ENCODE measurements at regions not wholly inside any gene's neighbourhood (a gene's known extent, or its start where the extent isn't known, plus 50 kb on each side); places are given as distances from the start of the nearest gene placed in this dataset.

DNA sequence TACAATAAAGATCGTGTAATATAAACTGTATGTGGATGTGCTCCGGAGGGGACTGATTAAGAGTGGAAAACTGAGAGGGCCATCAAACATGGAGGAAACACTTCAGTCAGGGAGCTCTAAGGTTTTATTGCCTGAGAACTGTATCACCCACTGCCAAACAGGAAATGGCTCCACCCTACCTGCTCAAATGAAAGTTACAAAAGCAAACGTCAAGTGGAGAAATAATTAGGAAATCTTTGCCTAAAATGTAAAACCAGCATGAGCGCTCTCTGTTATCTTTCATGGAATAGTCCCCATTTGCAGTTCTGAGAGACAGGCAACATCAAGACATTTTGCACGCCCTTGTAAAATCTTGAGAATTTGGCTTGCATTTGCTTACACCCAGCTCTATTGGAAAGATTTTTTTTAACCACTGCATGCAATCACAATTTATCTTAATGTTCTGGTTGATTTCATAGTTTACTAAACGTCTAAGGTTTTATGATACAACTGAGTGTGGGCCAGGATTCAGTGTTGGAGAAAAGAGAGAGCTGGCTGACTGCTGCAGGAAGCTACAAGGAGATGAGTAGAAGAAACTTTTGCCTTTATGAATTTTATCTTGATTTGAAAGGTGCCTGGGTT lies 344.0 kb upstream of the PRICKLE1 start:
- DNase-seq (ENCODE audit: low read depth), result no peak
- TF ChIP-seq, protein P1, sequence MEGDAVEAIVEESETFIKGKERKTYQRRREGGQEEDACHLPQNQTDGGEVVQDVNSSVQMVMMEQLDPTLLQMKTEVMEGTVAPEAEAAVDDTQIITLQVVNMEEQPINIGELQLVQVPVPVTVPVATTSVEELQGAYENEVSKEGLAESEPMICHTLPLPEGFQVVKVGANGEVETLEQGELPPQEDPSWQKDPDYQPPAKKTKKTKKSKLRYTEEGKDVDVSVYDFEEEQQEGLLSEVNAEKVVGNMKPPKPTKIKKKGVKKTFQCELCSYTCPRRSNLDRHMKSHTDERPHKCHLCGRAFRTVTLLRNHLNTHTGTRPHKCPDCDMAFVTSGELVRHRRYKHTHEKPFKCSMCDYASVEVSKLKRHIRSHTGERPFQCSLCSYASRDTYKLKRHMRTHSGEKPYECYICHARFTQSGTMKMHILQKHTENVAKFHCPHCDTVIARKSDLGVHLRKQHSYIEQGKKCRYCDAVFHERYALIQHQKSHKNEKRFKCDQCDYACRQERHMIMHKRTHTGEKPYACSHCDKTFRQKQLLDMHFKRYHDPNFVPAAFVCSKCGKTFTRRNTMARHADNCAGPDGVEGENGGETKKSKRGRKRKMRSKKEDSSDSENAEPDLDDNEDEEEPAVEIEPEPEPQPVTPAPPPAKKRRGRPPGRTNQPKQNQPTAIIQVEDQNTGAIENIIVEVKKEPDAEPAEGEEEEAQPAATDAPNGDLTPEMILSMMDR (IDR thresholded peaks at IDR 0.05; ENCODE audit: control insufficient read depth, insufficient read depth, low read depth, low read length, missing control alignments), result no peak
- no peak overlapping the region for H3K4me3 ChIP-seq (ENCODE audit: control insufficient read depth, low read depth, low read length)

DNA sequence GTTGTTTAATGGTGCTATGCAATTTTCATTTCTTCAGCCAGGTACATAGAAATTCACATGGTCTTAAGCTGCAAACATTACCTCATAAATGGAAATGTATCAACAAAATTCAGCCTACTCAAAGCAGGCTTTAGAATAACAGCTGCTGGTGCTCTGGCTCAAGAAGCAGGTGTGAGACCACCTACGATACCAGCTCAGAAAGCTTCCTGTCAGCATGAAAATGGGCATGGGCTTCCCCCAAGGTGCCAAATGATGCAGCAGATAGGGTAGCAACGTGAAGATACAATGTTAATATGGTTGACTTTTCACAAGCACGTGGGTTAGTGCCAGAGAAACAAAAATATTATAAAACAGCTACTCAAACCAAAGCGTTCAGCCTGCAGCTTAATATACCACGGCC lies 343.4 kb upstream of the PRICKLE1 start:
- no peak for DNase-seq (ENCODE audit: low read depth)
- H3K4me3 ChIP-seq (ENCODE audit: control insufficient read depth, low read depth, low read length), result no peak overlapping the region
- TF ChIP-seq, protein P1 (IDR thresholded peaks at IDR 0.05; ENCODE audit: control insufficient read depth, insufficient read depth, low read depth, low read length, missing control alignments), result no peak

DNA sequence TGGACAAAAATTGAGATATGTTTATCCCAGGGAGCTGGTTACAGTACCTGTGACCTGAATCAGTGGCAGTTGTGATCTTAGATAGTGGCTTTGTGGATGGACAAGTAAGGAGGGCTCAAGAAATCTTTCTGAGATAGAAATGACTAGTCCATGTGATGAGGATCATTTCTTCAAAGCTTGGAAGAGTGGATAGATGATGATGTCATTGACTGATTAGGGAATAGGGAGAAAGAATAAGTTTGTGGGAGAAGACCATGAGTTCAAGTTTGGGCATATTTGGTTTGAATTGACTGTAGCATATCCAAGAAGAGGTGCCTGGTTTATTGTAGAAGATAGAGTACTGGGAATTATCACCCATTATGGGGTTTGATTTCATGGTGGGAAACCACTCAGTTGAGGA lies 336.7 kb upstream of the PRICKLE1 start:
- no peak overlapping the region for H3K4me3 ChIP-seq (ENCODE audit: control insufficient read depth, low read depth, low read length)
- DNase-seq (ENCODE audit: low read depth), result no peak
- TF ChIP-seq, protein P1 (IDR thresholded peaks at IDR 0.05; ENCODE audit: control insufficient read depth, insufficient read depth, low read depth, low read length, missing control alignments), result no peak

DNA sequence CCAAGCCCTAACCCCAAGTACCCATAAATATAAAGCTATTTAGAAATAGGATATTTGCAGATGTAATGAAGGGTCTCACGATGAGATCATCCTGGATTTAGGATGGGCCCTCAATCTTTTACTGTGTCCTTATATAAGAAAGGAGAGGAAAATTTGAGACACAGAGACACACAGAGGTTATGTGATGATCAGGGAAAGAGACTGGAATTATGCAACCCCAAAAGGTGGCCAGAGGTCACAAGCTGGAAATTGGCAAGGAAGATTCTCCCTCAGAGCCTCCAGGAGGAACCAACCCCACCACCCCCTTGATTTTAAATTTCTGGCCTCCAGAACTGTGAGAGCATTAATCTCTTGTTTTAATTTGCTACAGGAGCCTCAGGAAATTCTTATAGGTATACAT lies 334.9 kb upstream of the PRICKLE1 start:
- no peak for DNase-seq (ENCODE audit: low read depth)
- TF ChIP-seq, protein P1 (IDR thresholded peaks at IDR 0.05; ENCODE audit: control insufficient read depth, insufficient read depth, low read depth, low read length, missing control alignments), result no peak

DNA sequence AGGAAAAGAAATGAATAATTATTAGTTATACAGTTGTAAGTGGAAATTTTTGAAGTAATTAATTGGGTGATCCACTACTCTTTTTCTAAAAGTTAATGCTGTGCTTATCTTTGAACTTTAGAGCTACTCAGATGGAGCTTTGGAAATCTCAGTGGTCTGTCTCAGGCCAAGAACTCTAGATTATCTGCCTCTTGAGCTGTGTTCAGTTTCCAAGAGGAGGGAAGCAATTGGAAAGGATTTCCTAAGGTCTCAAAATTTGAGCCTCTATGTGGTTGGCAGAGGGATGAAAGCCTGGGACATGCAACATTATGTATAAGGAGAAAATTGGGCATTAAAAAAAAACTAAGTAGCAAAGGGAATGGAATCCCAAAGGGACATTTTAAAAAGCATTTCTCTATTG lies 334.0 kb upstream of the PRICKLE1 start:
- TF ChIP-seq, protein P1 (IDR thresholded peaks at IDR 0.05; ENCODE audit: control insufficient read depth, insufficient read depth, low read depth, low read length, missing control alignments), result no peak
- no peak for DNase-seq (ENCODE audit: low read depth)
- no peak overlapping the region for H3K4me3 ChIP-seq (ENCODE audit: control insufficient read depth, low read depth, low read length)

More for the DNA sequence above, 334.9 kb upstream of the PRICKLE1 start:
- H3K4me3 ChIP-seq (ENCODE audit: control insufficient read depth, low read depth, low read length), result no peak overlapping the region

GRCh38 chr12:42923156-42923555 lies 333.6 kb upstream of the PRICKLE1 start:
- TF ChIP-seq, protein P1 (IDR thresholded peaks at IDR 0.05; ENCODE audit: control insufficient read depth, insufficient read depth, low read depth, low read length, missing control alignments), result no peak
- DNase-seq (ENCODE audit: low read depth), result no peak
- H3K4me3 ChIP-seq (ENCODE audit: control insufficient read depth, low read depth, low read length), result no peak overlapping the region

DNA sequence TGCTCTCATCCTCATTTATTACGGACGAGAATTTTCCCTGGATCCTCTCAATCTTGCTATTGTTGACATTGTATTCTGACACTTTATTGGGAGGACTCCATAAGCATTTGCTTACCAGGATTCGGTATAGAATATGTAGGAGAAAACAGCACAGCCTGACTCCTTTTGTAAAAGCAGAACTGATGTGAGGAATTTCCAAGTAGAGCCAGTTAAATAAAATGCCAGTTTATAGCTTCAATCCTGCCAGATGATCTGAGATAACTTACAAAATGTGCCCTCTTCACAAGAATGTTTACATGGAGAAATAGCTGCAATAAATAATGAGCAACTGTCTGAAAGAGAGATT lies 332.9 kb upstream of the PRICKLE1 start:
- H3K4me3 ChIP-seq (ENCODE audit: control insufficient read depth, low read depth, low read length), result no peak overlapping the region
- TF ChIP-seq, protein P1 (IDR thresholded peaks at IDR 0.05; ENCODE audit: control insufficient read depth, insufficient read depth, low read depth, low read length, missing control alignments), result no peak
- DNase-seq (ENCODE audit: low read depth), result no peak

Data from AG09309 (cell line).